ENCODE measurements at regions not wholly inside any gene's neighbourhood (a gene's known extent, or its start where the extent isn't known, plus 50 kb on each side); places are given as distances from the start of the nearest gene placed in this dataset.

DNA sequence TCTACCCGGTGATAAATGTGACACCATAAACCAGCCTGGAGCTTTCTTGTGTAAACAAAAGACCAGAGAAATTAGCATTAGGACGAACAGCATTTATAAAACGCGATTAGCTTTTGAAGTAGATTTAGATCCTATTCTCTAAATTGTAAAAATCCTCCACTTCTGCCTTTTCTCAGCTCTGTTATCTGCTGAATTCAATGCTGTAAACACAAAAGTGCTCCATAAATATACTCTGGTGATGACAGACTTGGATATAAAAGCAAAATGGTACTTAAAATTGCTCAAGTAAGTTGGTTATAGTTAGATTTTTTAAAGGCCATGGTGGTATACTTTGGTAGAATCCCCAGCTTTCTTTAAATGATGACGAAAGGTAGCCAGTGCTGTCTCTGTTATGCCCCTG, 114.6 kb upstream of the RMST start:
- DNase-seq = no peak

DNA sequence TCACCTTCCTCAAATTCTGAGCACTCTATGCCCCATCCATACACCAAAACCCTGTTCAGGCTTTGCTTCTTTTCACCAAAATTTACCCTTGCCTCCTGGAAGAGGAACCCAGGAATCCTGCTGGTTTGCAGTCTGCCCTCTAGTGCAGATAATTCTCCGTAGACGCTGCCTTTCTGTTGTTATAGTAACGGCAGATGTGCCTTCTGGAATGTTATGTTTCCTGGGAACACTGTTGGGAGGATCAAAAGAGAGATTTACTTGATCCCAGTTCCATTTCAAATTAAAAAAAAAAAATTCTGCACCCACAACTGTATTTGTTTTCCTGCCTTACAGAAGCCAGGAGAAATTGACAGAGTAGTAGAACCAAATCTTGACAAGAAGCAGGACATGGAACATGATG, 104.2 kb upstream of the RMST start:
- DNase-seq = no peak

DNA sequence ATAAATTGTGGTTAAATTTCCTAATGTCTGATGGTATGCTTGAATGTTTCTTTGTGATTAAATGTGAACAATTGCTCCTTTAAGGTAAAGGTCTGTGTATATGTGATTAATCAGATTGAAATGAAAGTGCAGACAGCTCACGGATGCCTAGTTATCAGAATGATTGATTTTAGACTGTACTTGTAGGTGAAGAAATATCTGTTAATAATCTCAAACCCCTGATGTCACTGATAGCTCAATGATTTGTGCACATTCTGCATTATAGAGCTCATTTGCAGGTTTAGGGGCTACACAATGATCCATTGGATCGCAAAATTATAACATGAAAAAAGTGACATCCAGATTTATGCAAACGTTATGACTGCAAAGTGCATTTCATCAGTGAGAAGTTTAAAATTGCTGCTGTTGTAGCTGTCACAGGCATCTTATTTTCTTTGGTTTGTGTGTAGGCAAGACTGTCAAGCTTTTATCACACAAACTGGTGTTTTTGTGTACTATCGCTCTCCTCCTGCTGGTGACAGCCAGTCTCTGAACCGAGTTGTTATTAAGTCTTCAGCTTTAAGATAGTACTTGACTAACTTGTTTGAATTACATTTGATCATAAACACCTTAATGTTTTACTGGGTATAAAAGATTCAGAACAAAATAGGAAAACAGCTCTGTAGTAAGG, 103.4 kb upstream of the RMST start:
- DNase-seq = no peak

DNA sequence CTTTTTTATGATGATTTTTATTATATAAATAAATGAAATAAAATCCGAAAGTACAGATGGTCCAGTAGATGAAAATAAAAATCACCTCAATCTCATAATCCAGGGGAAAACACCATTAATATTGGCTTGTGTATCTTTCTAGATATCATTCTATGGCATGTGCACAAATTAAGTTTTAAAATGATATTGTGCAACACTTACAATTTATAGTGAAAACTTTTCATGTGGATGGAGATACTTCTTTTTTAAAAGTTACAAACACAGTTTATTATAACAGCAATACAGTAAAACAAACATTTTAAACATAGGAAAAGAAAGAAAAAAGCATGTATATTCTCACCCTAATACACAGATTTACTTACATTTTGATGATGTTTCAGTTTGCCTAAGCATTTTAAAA, 98.9 kb upstream of the RMST start:
- no peak for DNase-seq

DNA sequence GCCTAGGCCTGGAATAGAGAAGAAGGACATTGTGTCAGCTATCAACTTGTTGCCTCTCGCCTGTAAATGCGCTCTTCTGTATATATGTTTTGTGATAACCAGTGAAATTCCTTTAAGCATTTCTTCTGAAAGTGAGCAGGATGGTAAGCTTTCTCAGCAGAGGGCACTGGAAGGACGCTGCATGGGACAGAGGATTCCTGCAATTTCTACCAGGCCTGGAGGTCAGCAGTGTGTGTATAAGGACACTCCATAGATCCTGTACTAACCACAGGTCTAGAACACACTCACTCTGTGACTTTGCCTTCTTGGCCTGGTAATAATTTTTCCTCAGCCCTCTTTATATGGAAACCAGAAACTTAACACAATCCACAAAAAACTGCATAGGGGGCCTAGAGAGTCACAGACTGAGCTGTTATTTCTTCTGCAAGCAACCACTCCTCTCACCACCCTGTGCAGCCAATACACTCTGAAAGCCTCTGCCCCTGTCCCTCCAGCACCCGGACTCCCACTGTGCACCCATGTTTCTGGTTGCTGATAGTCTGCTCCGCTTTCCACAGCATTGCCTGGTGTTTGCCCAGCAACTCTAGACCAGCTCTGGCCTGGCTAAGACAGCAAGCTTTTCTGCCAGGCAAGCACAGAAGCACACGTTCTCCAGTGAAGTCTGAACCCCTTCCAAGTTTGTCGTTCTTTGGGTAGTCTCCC, 94.0 kb upstream of the RMST start:
- DNase-seq = no peak

DNA sequence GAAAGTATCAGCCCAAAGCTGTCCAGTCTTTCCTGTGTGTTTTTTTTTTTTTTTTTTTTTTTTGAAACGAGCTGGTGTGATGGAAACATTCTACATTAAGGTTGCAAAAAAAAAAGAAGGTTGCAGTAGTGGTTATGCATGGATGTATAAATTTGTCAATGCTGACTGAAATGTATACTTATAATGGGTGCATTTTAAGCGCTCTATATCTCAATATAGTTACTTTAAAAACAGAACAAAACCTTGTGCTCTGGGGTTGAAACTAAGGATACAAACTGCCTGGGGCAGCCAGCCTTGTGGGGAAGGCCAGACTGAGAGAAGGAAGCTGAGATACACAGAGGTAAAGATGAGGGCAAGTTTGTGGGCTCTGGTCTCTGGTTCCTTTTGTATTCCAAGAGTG, 87.3 kb upstream of the RMST start:
- no peak for DNase-seq

DNA sequence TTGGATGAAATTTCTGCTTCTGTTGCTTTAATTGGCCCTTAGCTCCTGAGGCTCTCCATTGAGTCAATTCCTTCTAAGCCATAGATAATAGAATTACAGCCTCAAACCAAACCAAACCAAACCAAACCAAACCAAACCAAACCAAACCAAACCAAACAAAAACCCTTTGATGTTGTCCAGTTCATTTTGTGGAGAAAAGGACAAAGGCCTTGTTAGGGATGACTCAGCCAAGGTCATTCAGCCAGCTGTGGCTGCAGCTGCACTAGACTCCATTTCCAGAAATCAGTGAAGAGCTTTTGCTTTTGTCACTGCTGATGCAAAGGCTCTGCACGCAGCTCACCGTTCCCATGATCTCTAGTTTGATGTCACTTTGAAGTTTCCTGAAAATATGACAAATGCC, 82.2 kb upstream of the RMST start:
- no peak for DNase-seq

DNA sequence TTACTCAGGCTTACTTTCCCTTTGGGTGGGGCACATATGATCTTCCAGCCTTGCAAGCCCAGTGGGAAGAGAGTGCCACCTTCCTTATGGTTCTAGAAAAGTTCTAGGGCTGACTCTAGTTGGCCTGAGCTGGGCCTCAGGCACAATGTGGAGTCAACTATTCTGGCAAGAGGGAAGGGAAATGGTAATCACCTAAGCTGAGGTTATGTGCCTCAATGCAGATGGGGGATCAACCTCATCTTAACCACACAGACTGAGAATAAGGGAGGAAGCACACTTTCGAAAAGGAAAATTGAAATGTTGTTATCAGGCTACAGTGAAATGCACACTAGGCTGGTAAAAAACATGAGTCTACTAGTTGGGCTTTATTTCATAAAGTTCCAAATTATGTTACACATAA, 77.5 kb upstream of the RMST start:
- DNase-seq = no peak

DNA sequence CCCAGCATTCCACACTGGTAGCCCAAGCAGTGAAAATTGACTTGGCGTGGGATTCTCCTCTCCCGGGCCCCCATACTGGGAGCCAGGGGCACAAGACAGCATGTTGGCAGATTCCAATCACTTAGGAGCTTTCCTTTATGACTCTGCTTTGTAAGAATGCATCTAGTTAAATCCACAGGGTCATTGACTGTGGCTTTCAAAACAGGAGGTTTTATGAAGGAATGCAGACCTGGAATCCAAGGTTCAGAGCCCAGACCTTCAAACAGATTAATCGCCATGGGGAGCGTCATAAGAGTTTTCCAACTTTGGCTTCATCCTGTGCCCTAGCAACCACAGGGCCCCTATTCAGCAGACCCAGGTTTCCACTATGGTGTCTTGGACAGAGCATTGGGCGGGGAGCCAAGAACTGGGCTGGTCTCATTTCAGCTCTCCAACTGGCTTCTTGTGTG, 76.4 kb upstream of the RMST start:
- no peak for DNase-seq

DNA sequence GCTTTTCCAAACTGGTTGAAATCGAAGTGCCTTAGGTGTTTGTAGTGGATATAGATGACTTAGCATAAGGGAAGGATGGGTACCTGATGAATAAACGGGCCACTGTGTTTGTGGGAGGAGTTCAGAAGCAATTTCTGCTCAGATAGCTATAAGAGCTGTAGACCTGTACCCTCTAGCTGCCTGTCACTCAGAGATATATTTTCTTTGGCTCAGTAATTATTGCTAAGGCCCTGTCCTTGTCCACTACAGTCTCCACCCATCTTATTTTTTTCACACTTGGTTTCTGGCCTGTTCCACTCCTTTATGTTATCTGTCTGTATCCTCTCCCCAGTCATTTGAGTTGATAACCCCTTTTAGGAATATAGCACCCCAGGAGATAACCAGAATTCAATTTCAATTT, 74.8 kb upstream of the RMST start:
- DNase-seq = no peak

DNA sequence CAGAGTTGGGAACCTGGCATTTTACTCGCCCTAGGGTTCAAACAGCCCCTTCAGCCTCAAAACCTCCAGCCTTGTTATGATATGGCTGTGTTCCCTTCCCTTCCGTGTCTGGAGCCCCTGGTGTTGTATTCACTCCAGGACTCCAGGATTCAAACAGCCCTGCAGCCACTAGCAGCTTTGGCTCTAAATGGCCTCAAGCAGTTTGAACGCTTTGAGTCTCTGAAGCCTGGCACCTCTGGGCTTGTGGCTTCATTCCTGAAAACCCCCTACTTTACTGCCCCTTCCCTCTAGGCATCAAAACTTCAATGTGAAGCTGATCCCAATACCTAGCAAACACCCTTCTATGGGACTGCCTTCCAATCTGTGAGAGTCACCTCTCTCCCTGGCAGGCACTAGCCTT, 67.9 kb upstream of the RMST start:
- DNase-seq = no peak

DNA sequence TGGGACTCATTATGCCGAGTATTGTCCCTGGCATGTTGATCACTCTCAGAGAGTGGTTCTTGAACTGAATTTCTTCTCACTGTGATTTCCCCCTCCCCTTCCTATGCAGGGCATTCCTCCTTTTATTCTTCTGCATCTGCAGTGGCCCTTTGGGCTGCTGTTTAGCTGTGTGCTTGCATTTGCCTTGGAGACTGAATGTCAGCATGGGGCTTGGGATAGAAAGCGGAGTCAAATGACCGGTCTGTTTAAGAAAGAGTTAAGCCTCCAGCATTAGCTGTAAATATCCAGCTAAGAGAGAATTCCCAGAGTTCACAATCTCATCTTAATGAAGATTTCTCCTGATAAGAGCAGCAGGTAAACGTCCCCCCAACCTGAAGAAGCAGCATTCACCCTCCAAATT, 65.6 kb upstream of the RMST start:
- DNase-seq = no peak

DNA sequence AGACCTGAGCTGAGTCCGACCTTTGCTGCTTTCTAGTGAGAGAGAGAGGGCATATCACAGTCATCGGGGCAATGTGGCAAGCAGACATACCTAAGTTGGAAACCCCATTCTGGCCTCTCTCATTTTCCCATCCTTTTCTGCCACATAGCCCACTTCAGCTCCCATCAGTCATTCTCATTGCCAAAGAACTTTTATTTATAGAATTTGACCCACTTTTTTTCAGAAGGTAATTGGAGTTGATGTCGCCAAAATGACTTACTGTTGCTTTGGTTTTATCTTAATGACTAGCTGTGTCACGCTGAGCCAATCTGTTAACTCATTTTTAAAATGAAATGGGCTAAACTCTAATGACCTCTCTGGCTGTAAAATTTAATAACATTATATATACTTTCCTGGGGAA, 63.9 kb upstream of the RMST start:
- no peak for DNase-seq

DNA sequence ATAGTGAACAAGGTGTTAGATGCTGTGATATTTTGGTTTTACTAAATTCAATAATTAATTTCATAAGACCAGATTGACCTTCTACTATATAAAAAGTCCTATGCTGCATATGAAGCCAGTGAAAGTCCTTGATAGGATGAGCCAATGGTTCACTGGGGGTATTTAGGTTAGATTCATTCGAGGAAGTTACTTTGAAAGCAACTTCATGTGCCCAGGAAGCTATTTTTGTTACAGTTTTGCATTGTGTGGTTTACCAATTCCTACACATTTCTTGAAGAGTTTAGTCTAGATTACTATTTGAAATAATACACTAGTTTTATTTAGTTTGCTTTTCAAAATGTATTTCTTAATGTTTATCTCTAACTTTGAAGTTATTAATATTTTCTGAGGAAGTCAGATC, 58.5 kb upstream of the RMST start:
- DNase-seq = no peak

DNA sequence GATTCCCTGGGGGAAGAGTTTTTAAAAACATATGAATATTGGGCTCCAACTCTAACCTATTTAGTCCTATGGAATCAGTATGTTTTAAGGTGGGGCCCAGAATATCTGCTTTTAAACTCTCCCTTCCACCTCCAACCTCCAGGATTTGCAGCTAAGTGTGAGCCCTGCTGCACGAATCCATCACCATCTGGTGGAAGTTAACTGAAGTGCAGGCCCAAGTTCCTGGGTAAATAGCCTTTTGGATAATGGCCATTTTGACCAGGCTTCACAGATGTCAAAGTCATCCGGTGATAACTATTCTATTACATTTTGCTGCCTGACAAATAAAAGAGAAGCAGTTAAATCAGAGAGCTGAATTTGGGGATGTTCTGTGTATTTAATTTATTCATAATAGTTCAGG, 58.1 kb upstream of the RMST start:
- peak; percentile 36 to 44 (median 40) for DNase-seq

DNA sequence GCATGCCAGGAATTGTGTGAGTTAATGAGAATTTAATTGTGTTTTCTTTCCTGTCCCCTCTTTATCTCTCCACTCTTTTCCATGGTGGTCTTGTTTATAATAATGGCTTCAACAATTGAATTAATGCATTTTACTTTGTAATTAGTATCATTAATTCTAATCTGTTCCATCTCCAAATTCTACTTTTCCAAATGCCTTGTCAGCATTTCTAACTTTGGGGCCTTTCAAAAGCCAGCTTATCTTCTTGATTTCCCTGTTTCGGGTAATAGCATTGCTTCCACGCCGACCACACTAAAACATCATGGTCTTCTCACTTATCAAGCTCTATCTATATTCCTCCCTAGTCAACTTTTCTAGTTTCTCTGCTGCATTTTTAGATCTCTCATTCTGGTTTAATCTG, 54.2 kb upstream of the RMST start:
- no peak for DNase-seq

DNA sequence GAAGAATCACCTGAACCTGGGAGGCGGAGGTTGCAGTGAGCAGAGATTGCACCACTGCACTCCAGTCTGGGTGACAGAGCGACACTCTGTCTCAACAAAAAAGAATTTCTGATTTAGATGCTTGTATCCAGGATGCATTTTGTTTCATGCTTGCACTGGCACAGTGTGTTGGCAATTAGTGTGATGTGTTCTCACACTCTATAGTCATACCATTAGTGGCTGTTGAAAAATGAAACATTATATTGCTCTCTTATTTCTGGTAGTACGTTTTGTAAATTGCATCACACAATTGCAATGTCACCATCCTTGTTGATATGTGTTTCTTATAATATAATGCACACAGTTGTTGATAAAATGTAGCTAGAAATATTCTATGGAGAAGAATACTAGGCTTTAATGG, 51.3 kb upstream of the RMST start:
- no peak for DNase-seq

Measured in suppressor macrophage treated with lipopolysaccharide for 1 hour (primary cell).